Fibroblast of the aortic adventitia (primary cell): ENCODE measurements at regions not wholly inside any gene's neighbourhood (a gene's known extent, or its start where the extent isn't known, plus 50 kb on each side); places are given as distances from the start of the nearest gene placed in this dataset.
A peak's percentile ranks its signal among the peaks of the same experiment; 100 is the strongest.

Experiments used
- DNase-seq: peaks from one replicate; pipeline ENCODE4 v3.0.0-alpha.2; 2010; ENCODE audit warnings: low read depth
- H3K4me3 ChIP-seq: 2 replicates; pipeline ENCODE4 v1.5.1; 2011; ENCODE audit warnings: low read depth, mild to moderate bottlenecking, control low read depth, low read length, moderate library complexity
- CTCF ChIP-seq: IDR thresholded peaks from 2 replicates; pipeline ENCODE4 v1.5.1; 2011; ENCODE audit warnings: mild to moderate bottlenecking, low read length, control low read depth, inconsistent platforms; ENCODE audit not compliant: insufficient read depth

GRCh38 chr1:79110749-79111148 lies 104.2 kb upstream of the ADGRL4 start:
- H3K4me3 ChIP-seq = no peak overlapping the region
- TF ChIP-seq CTCF = no peak

GRCh38 chr1:79109445-79109844 lies 102.9 kb upstream of the ADGRL4 start:
- TF ChIP-seq CTCF = no peak

More at GRCh38 chr1:79110749-79111148, 104.2 kb upstream of the ADGRL4 start:
- DNase-seq = no peak

GRCh38 chr1:79105500-79105899 lies 99.0 kb upstream of the ADGRL4 start:
- DNase-seq = peak; percentile 41
- TF ChIP-seq CTCF = no peak
- no peak overlapping the region for H3K4me3 ChIP-seq

More at GRCh38 chr1:79109445-79109844, 102.9 kb upstream of the ADGRL4 start:
- H3K4me3 ChIP-seq = no peak overlapping the region
- DNase-seq = no peak

GRCh38 chr1:79104617-79105016 lies 98.1 kb upstream of the ADGRL4 start:
- no peak for DNase-seq
- TF ChIP-seq CTCF = no peak
- no peak overlapping the region for H3K4me3 ChIP-seq

- peak; percentile 54 for DNase-seq
- H3K4me3 ChIP-seq = no peak overlapping the region
- TF ChIP-seq CTCF = no peak
Measured at GRCh38 chr1:79100385-79100784, 93.9 kb upstream of the ADGRL4 start.

GRCh38 chr1:79090985-79091384 lies 84.5 kb upstream of the ADGRL4 start:
- no peak for DNase-seq
- no peak overlapping the region for H3K4me3 ChIP-seq
- TF ChIP-seq CTCF = no peak

GRCh38 chr1:79089946-79090345 lies 83.4 kb upstream of the ADGRL4 start:
- H3K4me3 ChIP-seq = no peak overlapping the region
- DNase-seq = no peak
- TF ChIP-seq CTCF = no peak
